ENCODE measurements at regions not wholly inside any gene's neighbourhood (a gene's known extent, or its start where the extent isn't known, plus 50 kb on each side); places are given as distances from the start of the nearest gene placed in this dataset.
"Not testable (repeated sequence)": the region's sequence is repeated elsewhere in the genome, so short reads cannot be mapped to it uniquely, and the experiment has no call there.

GRCh38 chr1:121519042-121519755 lies 334.4 kb downstream of the SRGAP2C start:
- DNase-seq = peak; percentile 44

DNA sequence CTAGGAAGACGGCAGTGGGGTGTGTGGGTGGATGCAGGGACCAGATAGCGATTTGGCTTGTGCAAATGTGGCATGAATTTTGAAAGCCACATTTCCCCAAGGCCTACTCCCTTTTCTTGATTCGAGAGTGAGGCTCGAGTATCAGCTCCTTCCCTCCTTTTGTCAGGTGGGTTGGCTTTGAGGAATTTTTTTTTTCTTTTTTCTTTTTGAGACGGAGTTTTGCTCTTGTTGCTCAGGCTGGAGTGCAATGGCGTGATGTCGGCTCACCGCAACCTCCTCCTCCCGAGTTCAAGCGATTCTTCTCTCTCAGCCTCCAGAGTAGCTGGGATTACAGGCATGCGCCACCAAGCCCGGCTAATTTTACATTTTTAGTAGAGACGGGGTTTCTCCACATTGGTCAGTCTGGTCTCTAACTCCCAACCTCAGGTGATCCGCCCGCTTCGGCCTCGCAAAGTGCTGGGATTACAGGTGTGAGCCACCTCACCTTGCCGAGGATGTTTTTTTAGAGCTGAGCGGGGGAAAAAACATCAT lies 335.0 kb downstream of the SRGAP2C start:
- DNase-seq = not testable (repeated sequence)

GRCh38 chr1:121522061-121522759 lies 337.4 kb downstream of the SRGAP2C start:
- no peak for DNase-seq

GRCh38 chr1:121523112-121523511 lies 338.3 kb downstream of the SRGAP2C start:
- DNase-seq = not testable (repeated sequence)

GRCh38 chr1:121525355-121525754 lies 340.6 kb downstream of the SRGAP2C start:
- DNase-seq = no peak

GRCh38 chr1:121528958-121529357 lies 344.2 kb downstream of the SRGAP2C start:
- DNase-seq = not testable (repeated sequence)

GRCh38 chr1:121530026-121530425 lies 345.3 kb downstream of the SRGAP2C start:
- DNase-seq = not testable (repeated sequence)

- DNase-seq = not testable (repeated sequence)
These were observed 347.0 kb downstream of the SRGAP2C start for GRCh38 chr1:121531747-121532146.

GRCh38 chr1:121538148-121538547 lies 353.4 kb downstream of the SRGAP2C start:
- DNase-seq = not testable (repeated sequence)

DNA sequence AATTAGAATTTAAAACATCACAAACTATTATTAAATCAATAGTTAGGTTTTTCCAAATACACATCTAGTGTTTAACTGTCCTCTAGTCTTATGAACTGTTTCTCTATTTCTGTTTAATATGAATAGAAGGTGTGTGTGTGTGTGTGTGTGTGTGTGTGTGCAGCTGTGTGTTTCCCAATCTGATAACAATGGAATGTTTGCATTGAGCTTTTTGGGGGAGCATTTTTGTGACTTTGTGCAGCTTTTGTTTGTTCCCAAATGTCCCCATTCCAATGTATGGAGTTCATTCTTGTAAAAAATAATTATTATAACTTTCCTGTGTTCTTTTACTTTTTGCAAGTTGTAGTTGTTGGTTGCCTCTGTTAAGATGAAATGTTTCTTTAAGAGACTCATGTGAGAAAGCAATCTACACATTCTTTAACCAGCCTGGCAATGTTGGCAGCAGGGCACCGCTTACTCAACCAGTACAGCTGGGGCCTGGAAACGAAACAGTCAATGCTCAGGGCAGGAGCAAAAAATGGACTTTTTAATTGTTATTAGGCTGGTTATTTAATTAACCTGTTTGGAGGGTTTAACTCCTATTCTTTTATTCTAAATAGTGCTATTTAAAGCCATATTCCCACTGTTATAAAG lies 354.3 kb downstream of the SRGAP2C start:
- no peak for DNase-seq

DNA sequence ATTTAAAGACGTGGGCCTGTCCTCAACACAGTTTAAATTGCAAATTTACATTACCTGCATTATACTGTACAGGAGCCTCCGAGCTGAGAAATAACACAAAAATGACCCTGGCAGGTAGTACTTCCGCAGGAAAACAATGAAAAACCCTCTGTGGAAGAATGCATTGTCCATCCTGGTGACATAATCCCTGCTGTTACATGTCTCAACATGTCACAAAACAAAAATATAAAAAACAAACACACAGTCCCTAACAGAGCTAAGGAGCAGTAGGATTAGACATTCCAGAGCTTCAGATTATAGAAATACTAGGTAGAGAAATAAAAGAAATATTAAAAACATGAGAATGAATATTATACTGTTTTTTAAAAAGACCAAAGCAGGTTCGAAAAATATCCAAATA lies 359.2 kb downstream of the SRGAP2C start:
- DNase-seq = not testable (repeated sequence)

GRCh38 chr1:121544500-121544899 lies 359.7 kb downstream of the SRGAP2C start:
- DNase-seq = no peak

- not testable (repeated sequence) for DNase-seq
These were observed 361.1 kb downstream of the SRGAP2C start for GRCh38 chr1:121545899-121546298.

DNA sequence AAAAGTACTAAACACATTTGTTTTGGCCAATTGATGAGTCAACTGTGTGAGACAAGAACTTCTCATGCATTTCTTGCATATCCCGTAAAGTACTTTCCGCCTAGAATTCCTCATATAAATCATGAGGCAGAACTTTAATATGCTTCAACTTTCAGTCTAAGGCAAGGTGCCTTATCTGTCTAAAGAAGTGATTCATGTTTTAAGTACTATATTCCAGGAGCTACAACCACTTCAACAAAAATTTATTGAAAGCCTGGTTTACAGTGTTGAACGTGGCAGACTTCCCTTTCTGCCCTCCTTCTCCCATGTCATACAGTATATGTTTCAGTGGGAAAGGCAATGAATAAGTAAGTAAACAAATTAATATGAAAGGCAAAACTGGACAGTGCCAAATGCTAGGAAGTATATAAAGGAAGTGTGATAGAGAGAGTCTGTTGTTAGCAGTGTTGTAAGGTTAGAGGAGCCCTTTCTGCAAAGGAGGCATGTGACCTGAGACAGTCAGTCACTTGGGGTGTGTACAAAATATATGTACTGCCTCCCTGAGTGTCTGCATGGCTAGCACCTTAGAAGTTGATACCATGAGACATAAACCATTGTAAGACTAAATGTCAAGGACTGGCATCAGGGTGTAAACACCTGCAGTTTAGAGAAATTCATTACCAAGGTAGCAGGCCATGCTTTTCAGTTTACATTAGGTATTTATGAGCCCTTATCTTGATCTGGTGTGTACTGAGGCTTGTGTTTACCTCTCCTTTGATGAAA lies 362.2 kb downstream of the SRGAP2C start:
- DNase-seq = no peak

DNA sequence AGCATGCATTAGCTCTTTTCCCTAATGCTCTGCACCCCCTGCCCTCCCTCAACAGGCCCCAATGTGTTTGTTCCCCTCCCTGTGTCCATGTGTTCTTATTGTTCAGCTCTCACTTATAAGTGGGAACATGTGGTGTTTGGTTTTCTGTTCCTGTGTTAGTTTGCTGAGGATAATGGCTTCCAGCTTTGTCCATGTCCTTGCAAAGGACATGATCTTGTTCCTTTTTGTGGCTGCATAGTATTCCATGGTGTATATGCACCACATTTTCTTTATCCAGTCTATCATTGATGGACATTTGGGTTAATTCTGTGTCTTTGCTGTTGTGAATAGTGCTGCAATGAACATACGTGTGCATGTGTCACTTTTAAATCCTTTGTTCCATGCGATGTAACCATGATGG lies 363.0 kb downstream of the SRGAP2C start:
- not testable (repeated sequence) for DNase-seq

DNA sequence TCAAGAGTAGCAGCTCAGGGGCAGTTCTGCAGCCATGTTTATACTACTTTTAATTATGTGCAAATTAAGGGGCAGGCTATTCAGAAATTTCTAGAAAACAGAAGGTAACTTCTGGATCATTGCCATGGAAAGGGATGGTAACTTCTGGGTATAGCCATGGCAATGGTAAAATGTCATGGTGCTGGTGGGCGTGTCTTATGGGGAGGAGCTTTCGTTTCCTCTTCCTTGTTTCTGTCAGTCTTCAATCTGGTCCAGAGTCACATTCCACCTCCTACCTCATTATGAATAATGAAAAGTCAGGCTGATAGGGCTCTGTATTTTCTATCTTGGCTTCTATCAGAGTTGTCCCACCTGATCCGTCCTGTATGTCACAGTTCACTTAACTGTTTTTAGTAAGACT lies 366.0 kb downstream of the SRGAP2C start:
- DNase-seq = peak; percentile 7

DNA sequence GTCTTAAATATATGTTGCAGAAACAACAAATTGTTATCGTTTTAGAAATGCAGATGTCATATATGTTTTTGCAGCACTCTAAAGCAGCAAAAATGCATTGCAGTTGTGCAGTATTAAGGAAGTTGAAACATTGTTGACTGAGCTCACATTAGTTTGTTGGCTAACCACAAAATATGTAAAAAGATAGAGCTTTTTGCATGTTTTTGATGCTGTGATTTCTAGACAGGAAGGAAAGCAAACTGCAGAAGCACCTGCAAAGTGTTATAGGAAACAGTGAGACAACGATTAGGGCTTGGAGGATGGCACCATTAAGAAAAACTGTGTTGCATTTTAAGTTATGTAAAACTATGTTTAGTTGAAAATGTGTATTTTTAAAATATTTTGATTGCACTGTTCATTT lies 366.7 kb downstream of the SRGAP2C start:
- not testable (repeated sequence) for DNase-seq

DNA sequence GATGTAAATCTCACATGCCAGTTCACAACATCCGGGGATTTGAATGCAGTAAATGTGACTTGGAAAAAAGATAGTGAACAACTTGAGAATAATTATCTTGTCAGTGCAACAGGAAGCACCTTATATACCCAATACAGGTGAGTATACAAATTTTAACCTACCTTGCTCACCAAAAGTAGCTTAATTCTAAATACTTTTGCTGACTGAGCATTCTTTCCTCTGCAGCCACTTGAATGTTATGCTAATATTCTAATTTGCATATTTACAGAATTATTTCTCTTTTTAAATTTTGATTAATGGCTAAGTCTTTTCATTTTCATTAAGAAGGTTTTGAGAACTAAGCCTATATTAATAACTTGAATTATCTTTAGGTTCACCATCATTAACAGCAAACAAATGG lies 371.8 kb downstream of the SRGAP2C start:
- DNase-seq = not testable (repeated sequence)

DNA sequence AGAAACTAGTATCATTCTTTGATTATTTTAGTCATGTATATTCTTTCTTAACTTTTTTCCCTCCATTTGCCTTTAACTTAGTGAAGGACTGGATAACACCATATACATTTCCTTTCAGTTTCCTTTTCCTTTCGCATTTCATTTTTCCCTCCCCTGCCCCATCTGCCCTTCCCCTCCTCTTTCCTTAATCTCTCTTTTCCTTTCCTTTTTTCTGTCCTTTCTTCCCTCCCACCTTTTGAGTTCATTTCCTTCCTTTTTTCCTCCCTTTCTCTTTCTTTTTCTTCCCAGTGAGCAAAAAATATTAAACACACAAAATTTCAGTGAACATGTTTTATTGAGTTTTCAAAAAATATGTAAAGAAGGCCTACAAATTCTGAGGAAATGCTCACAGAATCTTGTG lies 373.3 kb downstream of the SRGAP2C start:
- DNase-seq = not testable (repeated sequence)

- peak; percentile 56 for DNase-seq
These were observed 373.7 kb downstream of the SRGAP2C start for GRCh38 chr1:121558514-121558913.

DNA sequence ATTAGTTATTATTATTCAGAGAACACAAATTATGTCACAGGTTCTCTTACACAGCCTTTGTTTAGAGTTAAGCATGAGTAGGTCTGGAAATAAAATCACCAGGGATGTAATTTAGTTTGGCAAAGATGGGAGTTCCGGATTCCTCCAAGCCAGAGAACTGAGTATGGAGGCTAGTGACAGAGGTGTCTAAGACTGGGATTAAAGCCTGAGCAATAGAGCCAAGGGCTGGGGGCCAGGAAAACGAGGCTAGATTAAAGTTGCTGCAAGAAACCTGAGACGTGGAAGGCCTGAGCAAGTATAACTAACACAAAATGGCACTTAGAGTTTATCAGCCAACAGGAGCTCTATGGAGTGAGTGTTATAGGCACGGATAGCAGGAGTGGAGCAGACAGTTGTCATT lies 381.6 kb downstream of the SRGAP2C start:
- no peak for DNase-seq

- no peak for DNase-seq
These were observed 384.7 kb downstream of the SRGAP2C start for GRCh38 chr1:121569428-121569827.
